Omental fat pad (tissue), 3 donors: ENCODE measurements at regions not wholly inside any gene's neighbourhood (a gene's known extent, or its start where the extent isn't known, plus 50 kb on each side); places are given as distances from the start of the nearest gene placed in this dataset.

ENCODE experiments used
- ATAC-seq: fragments of 150-250 bp; one replicate; pipeline ENCODE4 v1.9.1; 2016; ENCODE audit warnings: mild to moderate bottlenecking, moderate library complexity; ENCODE audit not compliant: low FRiP score
- DNase-seq: peaks from one replicate; pipeline ENCODE4 v3.0.0-alpha.2; 2019; ENCODE audit warnings: low spot score
- CTCF ChIP-seq, 3 donors: fragments of 450-650 bp; IDR thresholded peaks; one replicate each; pipeline ENCODE4 v1.5.1; 2016 to 2017; ENCODE audit warnings: antibody characterized with exemption in 3 of 3, mild to moderate bottlenecking in 3 of 3, moderate library complexity in 2 of 3

GRCh38 chr11:111194860-111195568 lies 50.5 kb upstream of the POU2AF2 start:
- no peak for DNase-seq
- TF ChIP-seq CTCF (IDR thresholded peaks at IDR 0.05): no peak
- no peak for ATAC-seq

- no peak for ATAC-seq
- no peak for DNase-seq
- no peak for TF ChIP-seq CTCF (IDR thresholded peaks at IDR 0.05)
These were observed 51.5 kb upstream of the POU2AF2 start for GRCh38 chr11:111193924-111194490.

- DNase-seq: no peak
- no peak for ATAC-seq
- TF ChIP-seq CTCF (IDR thresholded peaks at IDR 0.05): no peak
These were observed 56.1 kb upstream of the POU2AF2 start for GRCh38 chr11:111189466-111189865.

GRCh38 chr11:111186308-111186915 lies 59.1 kb upstream of the POU2AF2 start:
- ATAC-seq (no peak), DNase-seq (no peak)
- TF ChIP-seq CTCF (IDR thresholded peaks at IDR 0.05): no peak

GRCh38 chr11:111185266-111185665 lies 60.3 kb upstream of the POU2AF2 start:
- ATAC-seq: no peak
- no peak for DNase-seq
- TF ChIP-seq CTCF (IDR thresholded peaks at IDR 0.05): no peak

GRCh38 chr11:111183706-111184105 lies 61.8 kb upstream of the POU2AF2 start:
- DNase-seq (no peak), ATAC-seq (no peak)
- no peak for TF ChIP-seq CTCF (IDR thresholded peaks at IDR 0.05)
